ENCODE measurements at regions not wholly inside any gene's neighbourhood (a gene's known extent, or its start where the extent isn't known, plus 50 kb on each side); places are given as distances from the start of the nearest gene placed in this dataset.

- Histone ChIP-seq H3K9me3 (replicated peaks in 1 of 3) (no peaks in the 10 kb centered on the region), H3K4me1 (replicated peaks in 1 of 2) (no peaks in the 10 kb centered on the region), H3K27ac (no peak overlapping the region), H3K27me3 (no peaks in the 10 kb centered on the region), H3K36me3 (replicated peaks in 1 of 2) (no peaks in the 10 kb centered on the region), H3K4me3 (no peak overlapping the region)
- DNase-seq = peak in 1 of 7 donors; percentile 2
- WGBS, 4 donors = 14 to 26% (median 22%) methylated on average over 2 of the region's 2 CpGs
- intact Hi-C loops (cut with DNase I) = no loop called here
- TF ChIP-seq POLR2A (IDR thresholded peaks at IDR 0.05) = no peak
- TF ChIP-seq, protein P1, sequence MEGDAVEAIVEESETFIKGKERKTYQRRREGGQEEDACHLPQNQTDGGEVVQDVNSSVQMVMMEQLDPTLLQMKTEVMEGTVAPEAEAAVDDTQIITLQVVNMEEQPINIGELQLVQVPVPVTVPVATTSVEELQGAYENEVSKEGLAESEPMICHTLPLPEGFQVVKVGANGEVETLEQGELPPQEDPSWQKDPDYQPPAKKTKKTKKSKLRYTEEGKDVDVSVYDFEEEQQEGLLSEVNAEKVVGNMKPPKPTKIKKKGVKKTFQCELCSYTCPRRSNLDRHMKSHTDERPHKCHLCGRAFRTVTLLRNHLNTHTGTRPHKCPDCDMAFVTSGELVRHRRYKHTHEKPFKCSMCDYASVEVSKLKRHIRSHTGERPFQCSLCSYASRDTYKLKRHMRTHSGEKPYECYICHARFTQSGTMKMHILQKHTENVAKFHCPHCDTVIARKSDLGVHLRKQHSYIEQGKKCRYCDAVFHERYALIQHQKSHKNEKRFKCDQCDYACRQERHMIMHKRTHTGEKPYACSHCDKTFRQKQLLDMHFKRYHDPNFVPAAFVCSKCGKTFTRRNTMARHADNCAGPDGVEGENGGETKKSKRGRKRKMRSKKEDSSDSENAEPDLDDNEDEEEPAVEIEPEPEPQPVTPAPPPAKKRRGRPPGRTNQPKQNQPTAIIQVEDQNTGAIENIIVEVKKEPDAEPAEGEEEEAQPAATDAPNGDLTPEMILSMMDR (IDR thresholded peaks at IDR 0.05) = no peak
Measured at GRCh38 chr6:141700819-141701218, 431.9 kb upstream of the GJE1 start.

DNA sequence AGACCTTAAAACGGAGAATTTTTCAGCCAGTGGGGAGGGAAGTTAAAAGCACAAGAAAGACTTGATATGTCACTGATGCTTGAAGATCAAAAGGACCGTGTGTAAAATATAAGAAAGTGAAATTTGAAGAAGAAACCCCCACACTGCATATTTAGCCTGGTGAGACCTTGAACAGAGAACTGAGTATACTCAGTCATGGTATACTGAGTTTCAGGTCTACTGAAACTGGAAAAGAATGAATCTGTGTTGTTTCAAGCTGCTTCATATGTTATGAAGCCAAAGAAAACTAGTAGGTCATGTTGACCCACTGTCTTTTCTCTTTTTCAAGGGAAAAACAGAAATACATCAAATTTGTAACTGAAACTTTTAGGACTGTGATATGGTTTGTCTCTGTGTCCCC is 443.8 kb upstream of the GJE1 start:
- DNase-seq = no peak
- intact Hi-C loops (cut with DNase I) = no loop called here

DNA sequence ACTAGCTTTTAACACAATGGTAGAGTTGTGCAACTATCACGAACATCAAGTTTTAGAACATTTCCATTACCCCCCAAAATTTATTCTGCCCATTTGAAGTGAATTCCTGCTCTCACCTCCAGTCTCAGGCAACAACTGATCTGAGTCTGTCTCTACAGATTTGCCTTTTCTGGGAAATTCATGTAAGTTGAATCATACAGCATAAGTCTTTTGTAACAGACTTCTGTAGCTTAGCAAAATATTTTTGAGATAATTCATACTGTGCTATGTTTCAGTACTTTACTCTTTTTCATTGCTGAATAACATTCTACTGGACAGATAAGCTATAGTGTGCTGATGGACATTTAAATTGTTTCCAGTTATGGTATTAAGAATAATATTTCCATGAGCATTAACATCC is 447.3 kb upstream of the GJE1 start:
- H3K27me3 ChIP-seq = no peaks in the 10 kb centered on the region
- intact Hi-C loops (cut with DNase I) = no loop called here
- no peak for DNase-seq
- no peak for TF ChIP-seq POLR2A (IDR thresholded peaks at IDR 0.05)
- TF ChIP-seq, protein P1 (IDR thresholded peaks at IDR 0.05) = no peak
- H3K9me3 ChIP-seq (replicated peaks in 1 of 3) = no peaks in the 10 kb centered on the region
- WGBS, 4 donors = 0 to 63% (median 31%) methylated on average over 1 of the region's 1 CpG
- H3K4me3 ChIP-seq = no peak overlapping the region
- no peaks in the 10 kb centered on the region for H3K36me3 ChIP-seq (replicated peaks in 1 of 2)
- no peak overlapping the region for H3K27ac ChIP-seq
- H3K4me1 ChIP-seq (replicated peaks in 1 of 2) = no peaks in the 10 kb centered on the region

More for the DNA sequence above, 443.8 kb upstream of the GJE1 start:
- Histone ChIP-seq H3K4me1 (replicated peaks in 1 of 2) (no peaks in the 10 kb centered on the region), H3K9me3 (replicated peaks in 1 of 3) (no peaks in the 10 kb centered on the region), H3K27ac (no peak overlapping the region), H3K4me3 (no peak overlapping the region), H3K27me3 (no peaks in the 10 kb centered on the region), H3K36me3 (replicated peaks in 1 of 2) (no peaks in the 10 kb centered on the region)
- WGBS, 4 donors = 57 to 77% (median 63%) methylated on average over 2 of the region's 2 CpGs
- TF ChIP-seq, protein P1 (IDR thresholded peaks at IDR 0.05) = no peak
- TF ChIP-seq POLR2A (IDR thresholded peaks at IDR 0.05) = no peak

DNA sequence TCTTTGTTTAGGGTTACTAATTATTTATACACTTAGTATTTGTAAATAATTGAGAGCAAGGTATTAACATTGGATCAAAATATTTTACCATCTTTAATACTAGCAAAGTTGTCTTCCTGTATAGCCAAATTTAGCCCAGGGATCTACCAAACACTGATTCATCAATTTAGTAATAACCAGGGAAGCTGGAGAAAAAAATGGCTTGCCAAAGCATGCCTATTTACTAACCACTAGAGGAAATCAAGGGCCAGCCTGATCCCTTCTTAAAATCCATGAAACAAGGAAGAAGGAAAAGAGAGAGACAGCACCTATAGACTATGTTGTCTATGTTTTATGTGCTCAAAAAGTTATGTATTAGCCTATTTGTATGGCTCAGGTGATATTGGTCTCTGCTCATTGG is 450.3 kb upstream of the GJE1 start:
- no peaks in the 10 kb centered on the region for H3K36me3 ChIP-seq (replicated peaks in 1 of 2)
- H3K27me3 ChIP-seq = no peaks in the 10 kb centered on the region
- no peak overlapping the region for H3K27ac ChIP-seq
- TF ChIP-seq, protein P1 (IDR thresholded peaks at IDR 0.05) = no peak
- TF ChIP-seq POLR2A (IDR thresholded peaks at IDR 0.05) = no peak
- intact Hi-C loops (cut with DNase I) = no loop called here
- no peak for DNase-seq
- no peaks in the 10 kb centered on the region for H3K9me3 ChIP-seq (replicated peaks in 1 of 3)
- H3K4me3 ChIP-seq = no peak overlapping the region
- no peaks in the 10 kb centered on the region for H3K4me1 ChIP-seq (replicated peaks in 1 of 2)
